ENCODE measurements at regions not wholly inside any gene's neighbourhood (a gene's known extent, or its start where the extent isn't known, plus 50 kb on each side); places are given as distances from the start of the nearest gene placed in this dataset.

GRCh38 chr18:27899893-27900292, 277.0 kb downstream of the CDH2 start:
- no peak for DNase-seq
- Histone ChIP-seq H3K36me3 (replicated peaks) (no peaks in the 10 kb centered on the region), H3K27ac (no peak overlapping the region), H3K4me3 (ENCODE audit: low read depth, low read length) (no peak overlapping the region), H3K27me3 (replicated peaks) (no peaks in the 10 kb centered on the region)
- TF ChIP-seq CTCF (IDR thresholded peaks at IDR 0.05; ENCODE audit: low read depth, low read length, missing control alignments), result no peak
- in situ Hi-C loops (cut with HindIII; ENCODE audit: low pct_ligation_motif_present, low sequenced_read_pairs), result no loop called here

DNA sequence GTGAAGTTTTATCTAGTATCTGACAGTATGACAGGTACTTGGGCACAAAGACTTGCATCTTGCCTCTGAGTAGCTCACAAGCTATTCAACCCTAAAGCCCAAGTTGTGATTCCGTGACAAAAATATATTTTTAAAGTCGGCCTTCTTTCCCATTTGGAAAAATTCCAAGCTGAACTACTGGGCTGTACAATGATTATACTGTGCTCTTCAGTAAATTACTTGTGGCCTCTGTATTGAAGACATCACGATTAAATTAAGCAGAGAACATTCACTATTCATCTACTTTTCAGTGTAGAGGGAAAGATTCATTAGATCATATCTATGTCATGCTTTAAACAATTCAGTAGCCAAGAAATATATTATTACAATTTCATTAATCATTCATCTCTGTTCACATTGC, 282.2 kb downstream of the CDH2 start:
- no peaks in the 10 kb centered on the region for H3K36me3 ChIP-seq (replicated peaks)
- in situ Hi-C loops (cut with HindIII; ENCODE audit: low pct_ligation_motif_present, low sequenced_read_pairs), result no loop called here
- no peak for DNase-seq
- no peak overlapping the region for H3K4me3 ChIP-seq (ENCODE audit: low read depth, low read length)
- no peak overlapping the region for H3K27ac ChIP-seq
- TF ChIP-seq CTCF (IDR thresholded peaks at IDR 0.05; ENCODE audit: low read depth, low read length, missing control alignments), result no peak
- H3K27me3 ChIP-seq (replicated peaks), result no peaks in the 10 kb centered on the region

DNA sequence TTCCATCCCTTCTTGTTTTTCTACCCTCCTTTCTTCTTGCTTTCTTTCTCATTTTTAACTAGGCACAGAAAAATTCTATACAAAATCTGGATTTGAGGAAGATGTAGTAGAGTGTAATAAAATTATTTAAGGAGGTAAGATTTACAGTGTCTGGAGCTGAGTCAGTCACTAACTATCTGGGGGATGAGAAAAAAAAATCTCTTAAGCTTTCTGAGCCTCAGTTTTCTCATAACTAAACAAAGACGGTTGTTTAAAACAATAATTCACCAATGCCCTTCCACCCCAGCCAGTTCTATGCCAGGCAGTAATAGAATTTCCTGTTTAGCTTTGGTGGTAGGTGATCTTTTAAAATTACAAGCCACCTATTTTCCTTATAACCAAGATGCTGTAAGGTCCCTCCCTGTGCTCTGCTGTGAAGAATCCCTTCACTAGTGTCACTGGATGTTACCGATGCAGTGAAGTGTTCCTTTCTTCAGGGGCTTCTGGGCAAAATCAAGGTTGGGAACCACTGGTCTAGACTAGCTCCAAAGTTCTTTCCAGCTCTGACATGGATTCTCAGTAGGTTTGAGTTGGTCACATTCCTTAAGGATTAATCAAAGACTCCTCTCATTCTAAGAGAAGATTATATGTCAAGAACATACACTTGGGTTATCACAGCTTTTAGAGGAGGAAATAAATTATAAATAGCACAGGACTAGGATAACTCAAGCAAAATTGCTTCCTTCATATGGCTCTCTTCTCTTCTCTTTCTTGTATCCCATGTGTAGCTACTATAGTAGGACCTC, 289.0 kb downstream of the CDH2 start:
- Histone ChIP-seq H3K27ac (no peak overlapping the region), H3K4me3 (ENCODE audit: low read depth, low read length) (no peak overlapping the region), H3K27me3 (replicated peaks) (no peaks in the 10 kb centered on the region), H3K36me3 (replicated peaks) (no peaks in the 10 kb centered on the region)
- in situ Hi-C loops (cut with HindIII; ENCODE audit: low pct_ligation_motif_present, low sequenced_read_pairs), result no loop called here
- no peak for TF ChIP-seq CTCF (IDR thresholded peaks at IDR 0.05; ENCODE audit: low read depth, low read length, missing control alignments)
- DNase-seq, result no peak

DNA sequence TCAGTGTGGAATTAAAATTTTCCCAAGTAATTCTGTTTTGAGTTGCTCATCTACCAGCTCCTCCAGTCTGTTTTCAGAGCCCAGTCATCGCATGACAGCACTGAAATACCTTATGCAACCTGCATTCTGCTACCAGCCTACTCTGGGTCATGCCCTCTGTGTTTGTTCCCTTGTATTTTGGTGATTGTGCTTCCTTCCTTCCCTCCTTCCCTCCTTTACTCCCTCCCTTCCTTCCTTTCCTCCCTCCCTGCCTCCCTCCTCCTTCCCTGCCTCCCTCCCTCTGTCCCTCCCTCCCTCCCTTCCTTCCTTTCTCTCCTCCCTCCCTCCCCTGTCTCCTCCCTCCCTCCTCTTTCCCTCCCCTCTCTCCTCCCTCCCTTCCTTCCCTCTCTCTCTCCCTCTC, 289.6 kb downstream of the CDH2 start:
- no peak for TF ChIP-seq CTCF (IDR thresholded peaks at IDR 0.05; ENCODE audit: low read depth, low read length, missing control alignments)
- in situ Hi-C loops (cut with HindIII; ENCODE audit: low pct_ligation_motif_present, low sequenced_read_pairs), result no loop called here
- no peak for DNase-seq
- H3K4me3 ChIP-seq (ENCODE audit: low read depth, low read length), result no peak overlapping the region
- H3K36me3 ChIP-seq (replicated peaks), result no peaks in the 10 kb centered on the region
- no peak overlapping the region for H3K27ac ChIP-seq
- no peaks in the 10 kb centered on the region for H3K27me3 ChIP-seq (replicated peaks)

DNA sequence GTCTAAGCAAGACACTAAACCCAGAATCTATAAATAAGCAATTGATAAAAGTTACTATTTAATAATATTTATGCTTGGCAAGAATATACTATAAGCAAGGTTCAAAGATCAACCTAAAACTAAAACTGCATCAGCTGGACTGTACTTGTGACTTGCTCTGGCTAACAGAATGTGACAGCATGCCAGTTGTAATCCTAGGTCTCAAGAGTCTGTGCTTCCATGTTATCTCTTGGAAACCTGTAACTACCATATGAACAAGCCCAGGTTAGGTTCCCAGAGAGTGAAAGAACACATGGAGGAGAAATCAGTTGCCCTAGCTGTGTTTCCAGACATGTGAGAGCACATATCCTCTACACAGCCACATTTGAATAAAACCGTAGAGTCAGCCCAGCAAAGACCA, 297.4 kb downstream of the CDH2 start:
- TF ChIP-seq CTCF (IDR thresholded peaks at IDR 0.05; ENCODE audit: low read depth, low read length, missing control alignments), result no peak
- in situ Hi-C loops (cut with HindIII; ENCODE audit: low pct_ligation_motif_present, low sequenced_read_pairs), result no loop called here
- no peak overlapping the region for H3K4me3 ChIP-seq (ENCODE audit: low read depth, low read length)
- DNase-seq, result no peak
- no peaks in the 10 kb centered on the region for H3K36me3 ChIP-seq (replicated peaks)
- no peaks in the 10 kb centered on the region for H3K27me3 ChIP-seq (replicated peaks)
- no peak overlapping the region for H3K27ac ChIP-seq

DNA sequence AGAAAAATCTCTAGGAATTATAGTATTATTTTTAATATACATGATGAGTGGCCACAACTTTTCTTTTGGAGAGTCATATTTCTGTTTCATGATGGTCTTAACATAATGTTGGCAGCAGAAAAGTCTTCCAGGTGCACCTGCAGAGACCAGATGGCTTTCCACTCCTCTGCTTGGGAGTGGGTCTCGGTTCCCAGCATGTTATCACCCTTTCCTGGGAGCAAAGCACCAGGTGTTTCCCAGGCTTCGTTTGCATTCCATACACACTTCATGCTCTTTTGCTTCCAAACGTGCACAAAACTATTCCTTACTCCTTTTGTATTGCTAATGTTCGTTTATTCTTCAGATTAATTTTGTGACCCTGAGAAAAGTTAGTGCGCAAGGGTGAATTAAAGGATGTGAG, 305.2 kb downstream of the CDH2 start:
- no peak for TF ChIP-seq CTCF (IDR thresholded peaks at IDR 0.05; ENCODE audit: low read depth, low read length, missing control alignments)
- no peak for DNase-seq
- H3K27me3 ChIP-seq (replicated peaks), result no peaks in the 10 kb centered on the region
- in situ Hi-C loops (cut with HindIII; ENCODE audit: low pct_ligation_motif_present, low sequenced_read_pairs), result no loop called here
- no peak overlapping the region for H3K4me3 ChIP-seq (ENCODE audit: low read depth, low read length)
- H3K36me3 ChIP-seq (replicated peaks), result no peaks in the 10 kb centered on the region
- no peak overlapping the region for H3K27ac ChIP-seq

All from brain microvascular endothelial cell (primary cell).